H1 (cell line): ENCODE measurements at regions not wholly inside any gene's neighbourhood (a gene's known extent, or its start where the extent isn't known, plus 50 kb on each side); places are given as distances from the start of the nearest gene placed in this dataset.
"Not testable (repeated sequence)": the region's sequence is repeated elsewhere in the genome, so short reads cannot be mapped to it uniquely, and the experiment has no call there.

Experiments
- CTCF ChIA-PET: fragments of 300-600 bp; sonication (Branson Sonifier 250); formaldehyde crosslinking; loops from one replicate; lab custom pipeline; 2021; ENCODE audit not compliant: partially characterized antibody; lab: Charles Lee
- POLR2A ChIA-PET: fragments of 300-600 bp; sonication (Branson Sonifier 250); formaldehyde crosslinking; loops from one replicate; lab custom pipeline; 2021; ENCODE audit warnings: inconsistent platforms; ENCODE audit not compliant: partially characterized antibody; lab: Charles Lee
- DNase-seq, 2 experiments: peaks; one replicate each; pipeline versions ENCODE4 v3.0.0 to v3.0.0-alpha.2; 2010 to 2022; ENCODE audit warnings: low spot score in 2 of 2, low read depth in 1 of 2, mixed read lengths in 1 of 2
- FAIRE-seq: peaks from 2 replicates; lab custom pipeline; 2011; peaks lifted over from hg19 to GRCh38; lab: Jason Lieb, UNC
- H2AFZ ChIP-seq: 2 replicates; pipeline ENCODE4 v1.8.1; 2012; ENCODE audit warnings: low read length, inconsistent platforms
- H2AK5ac ChIP-seq: 2 replicates; pipeline ENCODE4 v1.6.1; 2013; ENCODE audit warnings: low read depth, low read length
- H2BK120ac ChIP-seq: replicated peaks from 2 replicates; pipeline ENCODE3; 2013; ENCODE audit warnings: low read depth, low read length, inconsistent platforms
- H2BK12ac ChIP-seq: 2 replicates; pipeline ENCODE4 v1.6.1; 2013; ENCODE audit warnings: low read depth, low read length
- H2BK15ac ChIP-seq: 2 replicates; pipeline ENCODE4 v1.6.1; 2013; ENCODE audit warnings: low read length
- H2BK20ac ChIP-seq: 2 replicates; pipeline ENCODE4 v1.6.1; 2013; ENCODE audit warnings: low read length
- H2BK5ac ChIP-seq: 2 replicates; pipeline ENCODE4 v1.6.1; 2013; ENCODE audit warnings: low read depth, low read length
- H3K14ac ChIP-seq: 2 replicates; pipeline ENCODE4 v1.6.1; 2013; ENCODE audit warnings: inconsistent platforms; ENCODE audit not compliant: insufficient read length
- H3K18ac ChIP-seq: 2 replicates; pipeline ENCODE4 v1.6.1; 2013; ENCODE audit warnings: low read length; ENCODE audit errors: extremely low read depth
- H3K23ac ChIP-seq: 2 replicates; pipeline ENCODE4 v1.6.1; 2013; ENCODE audit warnings: inconsistent platforms; ENCODE audit not compliant: insufficient read length
- H3K23me2 ChIP-seq: 2 replicates; pipeline ENCODE4 v1.6.1; 2013; ENCODE audit warnings: low read depth, low read length
- H3K27ac ChIP-seq: 2 replicates; pipeline ENCODE4 v1.6.1; 2011; ENCODE audit warnings: low read depth, low read length, inconsistent platforms
- H3K27me3 ChIP-seq, 4 experiments: replicated peaks in 1 of 4; 1 replicate in 1 of 4; 2 replicates in 3 of 4; pipeline versions ENCODE4 v1.6.1 to v1.8.1; 2011 to 2013; ENCODE audit warnings: low read length in 3 of 4, mild to moderate bottlenecking in 3 of 4, inconsistent platforms in 2 of 4, mixed read lengths in 2 of 4, moderate library complexity in 1 of 4; ENCODE audit not compliant: control insufficient read depth in 3 of 4, insufficient read depth in 3 of 4; ENCODE audit errors: extremely low read depth in 1 of 4
- H3K36me3 ChIP-seq, 4 experiments: 2 replicates each; pipeline versions ENCODE4 v1.6.1 to v1.8.1; 2011 to 2013; ENCODE audit warnings: mild to moderate bottlenecking in 4 of 4, low read length in 3 of 4, moderate library complexity in 2 of 4, control low read depth in 1 of 4, inconsistent platforms in 1 of 4; ENCODE audit not compliant: insufficient read depth in 4 of 4, control insufficient read depth in 2 of 4
- H3K4ac ChIP-seq: replicated peaks from 2 replicates; pipeline ENCODE3; 2013; ENCODE audit warnings: low read length, low read depth, mixed read lengths, inconsistent platforms; ENCODE audit not compliant: insufficient read length
- H3K4me1 ChIP-seq, 4 experiments: replicated peaks in 1 of 4; 1 replicate in 1 of 4; 2 replicates in 3 of 4; pipeline versions ENCODE4 v1.6.1 to v1.8.1; 2011 to 2013; ENCODE audit warnings: low read length in 3 of 4, inconsistent platforms in 2 of 4, mixed read lengths in 1 of 4; ENCODE audit not compliant: insufficient read depth in 4 of 4, control insufficient read depth in 3 of 4
- H3K4me2 ChIP-seq, 2 experiments: 2 replicates each; pipeline versions ENCODE4 v1.6.1 to v1.8.1; 2011 to 2013; ENCODE audit warnings: low read depth in 2 of 2, low read length in 2 of 2, control low read depth in 1 of 2, inconsistent platforms in 1 of 2, mild to moderate bottlenecking in 1 of 2; ENCODE audit not compliant: insufficient read depth in 1 of 2
- H3K4me3 ChIP-seq, 4 experiments: fragments of 200-600, 300-600 bp in 1 of 4; sonication (generic), shearing (Covaris generic), sonication (Bioruptor Twin) in 1 of 4; 2 replicates each; pipeline versions ENCODE4 v1.5.1 to v1.8.1; 2011 to 2016; ENCODE audit warnings: low read length in 4 of 4, low read depth in 3 of 4, control low read depth in 2 of 4, inconsistent platforms in 2 of 4, mild to moderate bottlenecking in 2 of 4, mixed read lengths in 1 of 4, moderate library complexity in 1 of 4; ENCODE audit not compliant: insufficient read depth in 2 of 4; ENCODE audit errors: extremely low read depth in 1 of 4
- H3K56ac ChIP-seq: replicated peaks from 2 replicates; pipeline ENCODE3; 2013; ENCODE audit warnings: low read depth, mild to moderate bottlenecking, mixed read lengths, low read length, inconsistent platforms; ENCODE audit not compliant: insufficient read length
- H3K79me1 ChIP-seq: 2 replicates; pipeline ENCODE4 v1.6.1; 2013; ENCODE audit warnings: low read depth, low read length, control low read depth
- H3K79me2 ChIP-seq, 2 experiments: 2 replicates each; pipeline versions ENCODE4 v1.6.1 to v1.8.1; 2012 to 2013; ENCODE audit warnings: low read length in 2 of 2, mild to moderate bottlenecking in 2 of 2, inconsistent platforms in 1 of 2; ENCODE audit not compliant: insufficient read depth in 2 of 2, control insufficient read depth in 1 of 2
- H3K9ac ChIP-seq, 4 experiments: replicated peaks in 1 of 4; 1 replicate in 1 of 4; 2 replicates in 3 of 4; pipeline versions ENCODE4 v1.6.1 to v1.8.1; 2011 to 2013; ENCODE audit warnings: low read depth in 3 of 4, low read length in 3 of 4, control low read depth in 2 of 4, mild to moderate bottlenecking in 2 of 4, moderate library complexity in 2 of 4, inconsistent platforms in 1 of 4; ENCODE audit errors: extremely low read depth in 1 of 4
- H3K9me3 ChIP-seq, 2 experiments: 2 replicates each; pipeline versions ENCODE4 v1.6.1 to v1.8.1; 2012 to 2013; ENCODE audit warnings: mild to moderate bottlenecking in 2 of 2, moderate library complexity in 2 of 2, control low read depth in 1 of 2, inconsistent platforms in 1 of 2, low read depth in 1 of 2, low read length in 1 of 2, mixed read lengths in 1 of 2; ENCODE audit not compliant: insufficient read depth in 2 of 2
- H4K20me1 ChIP-seq, 2 experiments: replicated peaks in 1 of 2; 2 replicates each; pipeline versions ENCODE3 to v1.8.1; 2011 to 2013; ENCODE audit warnings: inconsistent platforms in 2 of 2, low read length in 2 of 2, mild to moderate bottlenecking in 1 of 2; ENCODE audit not compliant: insufficient read depth in 2 of 2, control insufficient read depth in 1 of 2
- H4K5ac ChIP-seq: 2 replicates; pipeline ENCODE4 v1.6.1; 2013; ENCODE audit warnings: low read length, low read depth, mixed read lengths, inconsistent platforms; ENCODE audit not compliant: insufficient read length
- H4K8ac ChIP-seq: 2 replicates; pipeline ENCODE4 v1.8.0; 2013; ENCODE audit warnings: mild to moderate bottlenecking, moderate library complexity, low read length, inconsistent platforms; ENCODE audit not compliant: insufficient read depth; ENCODE audit errors: extremely low read depth
- H4K91ac ChIP-seq: replicated peaks from 2 replicates; pipeline ENCODE3; 2013; ENCODE audit warnings: low read length, mixed read lengths, inconsistent platforms; ENCODE audit not compliant: insufficient read length
- WGBS, 2 experiments: shearing (Covaris generic) in 1 of 2; methylation state at CpG; one replicate each; pipeline versions ENCODE4 v1.1.6 to v1.1.7; 2013 to 2015; ENCODE audit warnings: low lambda C conversion rate in 2 of 2, mixed read lengths in 2 of 2, inconsistent platforms in 1 of 2, low coverage in 1 of 2, missing lambda C conversion rate in 1 of 2; ENCODE audit not compliant: insufficient replicate concordance in 2 of 2, insufficient coverage in 1 of 2, insufficient read length in 1 of 2; ENCODE audit errors: extremely low coverage in 1 of 2, missing lambda C conversion rate in 1 of 2; 5-methylcytosine and 5-hydroxymethylcytosine counted together

- H3K56ac ChIP-seq, H3K27me3 ChIP-seq, H3K4me3 ChIP-seq, H3K14ac ChIP-seq, H3K9me3 ChIP-seq, POLR2A ChIA-PET, CTCF ChIA-PET, H3K23me2 ChIP-seq, H3K23ac ChIP-seq, H3K9ac ChIP-seq, H2AFZ ChIP-seq, H3K4ac ChIP-seq, H3K27ac ChIP-seq, H2AK5ac ChIP-seq, H3K79me2 ChIP-seq, H4K91ac ChIP-seq, H3K4me2 ChIP-seq, H4K8ac ChIP-seq, H4K5ac ChIP-seq, H3K18ac ChIP-seq, H2BK20ac ChIP-seq, H2BK12ac ChIP-seq, H3K79me1 ChIP-seq, H3K4me1 ChIP-seq, H2BK5ac ChIP-seq, H2BK15ac ChIP-seq, H4K20me1 ChIP-seq, H3K36me3 ChIP-seq, H2BK120ac ChIP-seq, DNase-seq: not testable (repeated sequence)
- FAIRE-seq: peak; percentile 55
- 85% methylated on average over 4 of the region's 4 CpGs; no CpG with 5 or more reads in 1 of the 2 experiments for WGBS, 2 experiments
Measured at GRCh38 chr16:18616993-18617392, 55.1 kb upstream of the NOMO2 start.

- DNase-seq, H3K4me3 ChIP-seq, H2BK15ac ChIP-seq, POLR2A ChIA-PET, H3K9ac ChIP-seq, H2BK120ac ChIP-seq, CTCF ChIA-PET, H3K27ac ChIP-seq, FAIRE-seq, H3K23ac ChIP-seq, H2AK5ac ChIP-seq, H2AFZ ChIP-seq, H3K27me3 ChIP-seq, H2BK12ac ChIP-seq, H3K79me1 ChIP-seq, H3K14ac ChIP-seq, H2BK5ac ChIP-seq, H4K5ac ChIP-seq, H3K4me1 ChIP-seq, H4K20me1 ChIP-seq, H3K79me2 ChIP-seq, H2BK20ac ChIP-seq, H3K56ac ChIP-seq, H4K91ac ChIP-seq, H3K36me3 ChIP-seq, H3K18ac ChIP-seq, H3K4ac ChIP-seq, H3K9me3 ChIP-seq, H3K23me2 ChIP-seq, H4K8ac ChIP-seq, H3K4me2 ChIP-seq: not testable (repeated sequence)
- WGBS, 2 experiments: 83% methylated on average over 5 of the region's 6 CpGs; no CpG with 5 or more reads in 1 of the 2 experiments
Measured at GRCh38 chr16:18616137-18616755, 54.3 kb upstream of the NOMO2 start.
